Ishikawa (cell line): ENCODE measurements at regions not wholly inside any gene's neighbourhood (a gene's known extent, or its start where the extent isn't known, plus 50 kb on each side); places are given as distances from the start of the nearest gene placed in this dataset.

Experiments
- CEBPB ChIP-seq: IDR thresholded peaks from 2 replicates; pipeline ENCODE4 v1.6.1; 2012
- MAX ChIP-seq: IDR thresholded peaks from 2 replicates; pipeline ENCODE4 v1.6.1; 2012
- TEAD4 ChIP-seq: IDR thresholded peaks from 2 replicates; pipeline ENCODE4 v1.6.1; 2012
- USF1 ChIP-seq: IDR thresholded peaks from 2 replicates; pipeline ENCODE4 v1.6.1; 2012

DNA sequence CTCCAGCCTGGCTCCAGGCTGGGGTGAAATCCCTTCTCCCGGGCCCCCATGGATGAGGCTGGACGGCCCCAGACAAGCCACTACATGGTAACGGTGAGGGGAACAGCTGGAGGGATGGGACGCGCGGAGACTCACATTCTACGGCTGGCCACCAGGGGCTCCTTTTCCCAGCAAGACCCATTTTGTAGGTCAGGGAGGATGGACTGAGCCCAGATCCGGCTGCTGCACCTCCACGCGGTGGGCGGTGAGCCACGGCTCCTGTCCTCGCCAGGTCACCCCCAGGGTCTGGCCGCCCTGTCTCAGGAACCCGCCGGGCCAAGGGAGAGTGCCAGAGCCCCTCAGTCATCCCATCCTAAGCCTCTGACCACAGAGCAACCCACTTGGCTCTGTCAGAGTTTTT is 75.0 kb upstream of the ACTRT2 start:
- no peak for TF ChIP-seq MAX
- TF ChIP-seq CEBPB, result no peak
- TF ChIP-seq USF1, result no peak
- no peak for TF ChIP-seq TEAD4
